A549 (cell line): ENCODE measurements at regions not wholly inside any gene's neighbourhood (a gene's known extent, or its start where the extent isn't known, plus 50 kb on each side); places are given as distances from the start of the nearest gene placed in this dataset.

ENCODE experiments used
- BCL3 ChIP-seq: fragments of >200 bp; sonication (Bioruptor Twin); formaldehyde crosslinking; IDR thresholded peaks from 3 replicates; pipeline ENCODE4 v1.6.1; 2016
- CBX8 ChIP-seq: fragments of 200-600 bp; sonication (generic); IDR thresholded peaks from 2 replicates; pipeline ENCODE4 v1.6.1; 2016
- CTCF ChIP-seq: fragments of >200 bp; sonication (Bioruptor Twin); formaldehyde crosslinking; IDR thresholded peaks from 3 replicates; pipeline ENCODE4 v1.5.1; 2016
- FOXS1 ChIP-seq: fragments of 250-450 bp; sonication (Bioruptor Pico); IDR thresholded peaks from 2 replicates; pipeline ENCODE4 v1.5.0; 2020; ENCODE audit warnings: mild to moderate bottlenecking, moderate library complexity
- MAX ChIP-seq: IDR thresholded peaks from 2 replicates; pipeline ENCODE4 v1.6.1; 2012
- POLR2A ChIP-seq: IDR thresholded peaks from 2 replicates; pipeline ENCODE4 v1.6.1; 2012; ENCODE audit warnings: mild to moderate bottlenecking, low read length
- RAD21 ChIP-seq, 2 experiments: fragments of >200 bp in 1 of 2; sonication (Bioruptor Twin) in 1 of 2; formaldehyde crosslinking in 1 of 2; IDR thresholded peaks in 1 of 2; conservative IDR thresholded peaks in 1 of 2; 2 replicates in 1 of 2; 3 replicates in 1 of 2; pipeline ENCODE4 v1.6.1; 2012 to 2018; ENCODE audit warnings: inconsistent platforms in 1 of 2
- TFCP2L1 ChIP-seq: fragments of 250-450 bp; sonication (Bioruptor Pico); IDR thresholded peaks from 2 replicates; pipeline ENCODE4 v1.5.0; 2021; ENCODE audit warnings: mild to moderate bottlenecking

GRCh38 chr3:64796607-64797399, 109.0 kb upstream of the ADAMTS9 start:
- TF ChIP-seq POLR2A (no peak), CTCF (no peak), BCL3 (no peak), MAX (no peak), TFCP2L1 (CRISPR knock-in tag) (no peak), RAD21 (conservative IDR thresholded peaks at IDR 0.05 in 1 of 2, IDR thresholded peaks at IDR 0.05 in 1 of 2) (no peak), CBX8 (no peak), FOXS1 (no peak)
